Cardiac muscle cell (in vitro differentiated cells and primary cell): ENCODE measurements at regions not wholly inside any gene's neighbourhood (a gene's known extent, or its start where the extent isn't known, plus 50 kb on each side); places are given as distances from the start of the nearest gene placed in this dataset.

Source experiments
- DNase-seq, 2 donors: peaks; one replicate each; pipeline versions ENCODE4 v3.0.0 to v3.0.0-alpha.2; 2010 to 2017; ENCODE audit warnings: low read depth in 1 of 2, low spot score in 1 of 2
- H3K27ac ChIP-seq: fragments of 200-600 bp; sonication (generic); 2 replicates; pipeline ENCODE4 v1.5.1; 2016
- H3K27me3 ChIP-seq: fragments of 200-600 bp; sonication (generic); 2 replicates; pipeline ENCODE4 v1.6.0; 2016; ENCODE audit warnings: control low read depth
- H3K36me3 ChIP-seq: fragments of 200-600 bp; sonication (generic); 2 replicates; pipeline ENCODE4 v1.5.1; 2016; ENCODE audit warnings: control low read depth
- H3K4me1 ChIP-seq: fragments of 200-600 bp; sonication (generic); 2 replicates; pipeline ENCODE4 v1.8.1; 2017; ENCODE audit warnings: low read depth, mild to moderate bottlenecking, mixed run types
- H3K4me3 ChIP-seq: fragments of 200-600 bp; sonication (generic); 2 replicates; pipeline ENCODE4 v1.5.1; 2016; ENCODE audit warnings: mild to moderate bottlenecking
- H3K9me3 ChIP-seq: fragments of 200-600 bp; sonication (generic); 2 replicates; pipeline ENCODE4 v1.5.1; 2017; ENCODE audit warnings: low read depth, mild to moderate bottlenecking, control low read depth
- CTCF ChIP-seq: IDR thresholded peaks from 2 replicates; pipeline ENCODE4 v1.5.1; 2012; ENCODE audit warnings: low read depth, mild to moderate bottlenecking, low read length

- no peak for TF ChIP-seq CTCF
- H3K36me3 ChIP-seq: no peaks in the 10 kb centered on the region
Measured at GRCh38 chrX:15087747-15088146, 182.1 kb downstream of the ASB9 start.

GRCh38 chrX:15073313-15073712, 196.6 kb downstream of the ASB9 start:
- no peak for DNase-seq
- Histone ChIP-seq H3K27ac (no peak overlapping the region), H3K9me3 (peaks cover 3% of the 10 kb centered on the region), H3K4me3 (no peak overlapping the region), H3K36me3 (no peaks in the 10 kb centered on the region), H3K27me3 (no peaks in the 10 kb centered on the region), H3K4me1 (no peaks in the 10 kb centered on the region)
- TF ChIP-seq CTCF: no peak

More at GRCh38 chrX:15087747-15088146, 182.1 kb downstream of the ASB9 start:
- Histone ChIP-seq H3K4me3 (no peak overlapping the region), H3K4me1 (no peaks in the 10 kb centered on the region), H3K27me3 (no peaks in the 10 kb centered on the region), H3K9me3 (no peaks in the 10 kb centered on the region), H3K27ac (no peak overlapping the region)
- DNase-seq: no peak

DNA sequence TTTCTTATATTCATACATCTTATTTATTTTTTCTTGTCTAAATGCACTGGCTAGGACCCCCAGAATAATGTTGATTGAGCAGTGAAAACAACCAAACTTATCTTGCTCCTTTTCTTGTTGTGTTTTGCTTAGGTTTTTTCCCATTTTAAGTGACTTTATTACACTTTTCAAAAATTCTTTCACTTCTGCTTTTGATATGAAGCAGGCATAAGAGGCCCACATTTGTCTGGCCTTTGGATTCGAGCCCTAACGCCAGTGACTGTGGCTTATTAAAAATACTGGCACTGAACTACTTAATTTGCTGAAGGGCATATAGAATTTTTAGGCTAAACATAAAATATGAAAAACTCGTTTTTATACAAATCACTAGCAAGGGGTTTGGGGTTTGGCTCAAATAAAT, 197.0 kb downstream of the ASB9 start:
- Histone ChIP-seq H3K27me3 (no peaks in the 10 kb centered on the region), H3K27ac (no peak overlapping the region), H3K9me3 (peaks cover 3% of the 10 kb centered on the region), H3K4me1 (no peaks in the 10 kb centered on the region), H3K4me3 (no peak overlapping the region), H3K36me3 (no peaks in the 10 kb centered on the region)
- no peak for DNase-seq
- TF ChIP-seq CTCF: no peak

DNA sequence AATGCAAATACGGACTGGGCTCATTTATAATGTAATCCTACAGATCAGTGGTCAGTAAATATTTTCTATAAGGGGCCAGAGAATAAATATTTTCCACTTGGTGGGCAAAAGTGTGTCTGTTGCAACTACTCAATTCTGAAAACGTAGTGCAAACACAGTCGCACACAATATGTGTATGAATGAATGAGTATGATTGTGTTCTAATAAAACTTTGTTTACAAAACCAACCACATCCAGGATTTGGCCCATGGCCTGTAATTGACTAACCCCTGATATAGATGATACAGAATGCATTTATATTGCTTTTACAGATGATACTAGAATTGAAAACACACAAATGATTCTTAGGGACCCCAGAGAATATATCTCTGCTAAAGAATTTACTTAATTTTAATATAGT, 197.6 kb downstream of the ASB9 start:
- Histone ChIP-seq H3K4me3 (no peak overlapping the region), H3K27me3 (no peaks in the 10 kb centered on the region), H3K4me1 (no peaks in the 10 kb centered on the region), H3K36me3 (no peaks in the 10 kb centered on the region), H3K9me3 (peaks cover 3% of the 10 kb centered on the region), H3K27ac (no peak overlapping the region)
- no peak for TF ChIP-seq CTCF
- no peak for DNase-seq

DNA sequence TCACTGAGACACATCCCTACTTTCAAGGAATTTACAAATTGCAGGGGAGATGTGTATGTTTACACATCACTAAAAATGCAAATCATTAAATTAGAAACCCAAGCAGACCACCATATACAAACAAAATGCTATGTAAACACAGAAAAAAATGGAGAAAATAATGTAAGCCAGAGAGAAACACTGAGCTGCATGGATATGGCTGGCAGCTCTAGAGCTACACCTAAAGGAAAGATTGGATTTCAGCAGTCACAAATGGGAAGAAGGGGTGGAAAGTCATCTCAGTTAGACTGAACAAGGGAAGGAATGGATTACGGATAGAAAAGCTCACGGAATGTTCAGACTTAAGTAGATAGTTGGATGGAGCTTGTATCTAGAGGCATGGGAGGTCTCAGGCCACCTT, 186.3 kb downstream of the MOSPD2 start:
- Histone ChIP-seq H3K4me3 (no peak overlapping the region), H3K9me3 (no peaks in the 10 kb centered on the region), H3K27ac (no peak overlapping the region), H3K36me3 (no peaks in the 10 kb centered on the region), H3K4me1 (no peaks in the 10 kb centered on the region), H3K27me3 (no peaks in the 10 kb centered on the region)
- DNase-seq: no peak
- TF ChIP-seq CTCF: no peak

DNA sequence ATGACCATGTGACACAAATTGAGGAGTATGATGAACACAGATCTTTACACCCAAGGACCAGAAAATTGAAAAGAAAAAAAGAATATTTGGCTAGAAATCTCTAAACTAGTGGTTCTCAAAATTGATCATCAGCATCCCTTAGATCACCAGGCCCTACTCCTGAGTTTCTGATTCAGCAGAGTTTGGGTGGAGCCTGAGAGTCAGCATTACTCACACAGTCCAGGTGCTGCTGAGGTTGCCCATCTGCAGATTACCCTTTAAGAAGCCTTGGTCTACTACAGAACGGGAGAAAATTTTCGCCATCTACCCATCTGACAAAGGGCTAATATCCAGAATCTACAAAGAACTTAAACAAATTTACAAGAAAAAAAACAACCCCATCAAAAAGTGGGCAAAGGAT, 182.8 kb downstream of the MOSPD2 start:
- Histone ChIP-seq H3K36me3 (no peaks in the 10 kb centered on the region), H3K4me1 (no peaks in the 10 kb centered on the region), H3K4me3 (no peak overlapping the region), H3K9me3 (no peaks in the 10 kb centered on the region), H3K27me3 (no peaks in the 10 kb centered on the region), H3K27ac (no peak overlapping the region)
- no peak for TF ChIP-seq CTCF
- no peak for DNase-seq
